GM12878 (cell line): ENCODE measurements at regions not wholly inside any gene's neighbourhood (a gene's known extent, or its start where the extent isn't known, plus 50 kb on each side); places are given as distances from the start of the nearest gene placed in this dataset.

ENCODE experiments used
- ATAC-seq: fragments of 200-7000 bp; cut with Tn5 transposase; 3 replicates; pipeline ENCODE4 v1.9.1; 2020; ENCODE audit warnings: mild to moderate bottlenecking, moderate library complexity
- BruUV-seq: library from RNA; stranded (reverse); fragments of 400-500 nt; replicated peaks from 2 replicates; lab custom pipeline; 2021; lab: Mats Ljungman, UMichigan
- CTCF ChIA-PET: fragments of 300-600 bp; sonication (Branson Sonifier 250); formaldehyde crosslinking; extraction: SDS; loops from one replicate; lab custom pipeline; 2021; ENCODE audit warnings: inconsistent platforms; lab: Yijun Ruan, JAX
- POLR2A ChIA-PET: fragments of 350-600 bp; formaldehyde crosslinking; extraction: SDS; loops from one replicate; lab custom pipeline; 2021; ENCODE audit warnings: inconsistent platforms; lab: Charles Lee
- RAD21 ChIA-PET: fragments of 300-600 bp; sonication (Branson Sonifier 250); formaldehyde crosslinking; loops from one replicate; lab custom pipeline; 2023; ENCODE audit warnings: antibody characterized with exemption; ENCODE audit not compliant: unreplicated experiment; lab: Charles Lee
- SMC1A ChIA-PET: fragments of 300-600 bp; sonication (Branson Sonifier 250); formaldehyde crosslinking; loops from one replicate; lab custom pipeline; 2023; ENCODE audit not compliant: unreplicated experiment, uncharacterized antibody; lab: Charles Lee
- DNase-seq: peaks from one replicate; pipeline ENCODE4 v3.0.0-alpha.2; 2011; ENCODE audit warnings: low read depth, low spot score
- FAIRE-seq: peaks from 3 replicates; lab custom pipeline; 2011; peaks lifted over from hg19 to GRCh38; lab: Jason Lieb, UNC
- H2AFZ ChIP-seq: 2 replicates; pipeline ENCODE4 v1.6.0; 2011; ENCODE audit warnings: low read depth, low read length, control low read depth; ENCODE audit not compliant: control insufficient read depth
- H3K27ac ChIP-seq: 2 replicates; pipeline ENCODE4 v1.5.1; 2011; ENCODE audit warnings: control low read depth; ENCODE audit not compliant: control insufficient read depth, insufficient read depth
- H3K27me3 ChIP-seq, 2 experiments: replicated peaks in 1 of 2; 2 replicates each; pipeline versions ENCODE4 v1.6.0 to v1.6.1; 2011; ENCODE audit warnings: low read length in 1 of 2; ENCODE audit not compliant: control insufficient read depth in 2 of 2, insufficient read depth in 2 of 2
- H3K36me3 ChIP-seq, 2 experiments: 2 replicates each; pipeline ENCODE4 v1.5.1; 2011; ENCODE audit warnings: low read length in 1 of 2; ENCODE audit not compliant: control insufficient read depth in 2 of 2, insufficient read depth in 2 of 2
- H3K4me1 ChIP-seq: 2 replicates; pipeline ENCODE4 v1.6.1; 2011; ENCODE audit warnings: mild to moderate bottlenecking, low read length, moderate library complexity, mixed read lengths; ENCODE audit not compliant: control insufficient read depth, insufficient read depth
- H3K4me2 ChIP-seq: 2 replicates; pipeline ENCODE4 v1.6.0; 2011; ENCODE audit warnings: control low read depth; ENCODE audit not compliant: control insufficient read depth, insufficient read depth
- H3K4me3 ChIP-seq: fragments of 200-600 bp; sonication (generic); 2 replicates; pipeline ENCODE4 v1.5.1; 2016
- H3K79me2 ChIP-seq: 2 replicates; pipeline ENCODE4 v1.6.0; 2011; ENCODE audit warnings: low read length; ENCODE audit not compliant: control insufficient read depth, insufficient read depth
- H3K9ac ChIP-seq: 2 replicates; pipeline ENCODE4 v1.8.0; 2011; ENCODE audit warnings: low read length, control low read depth, mixed read lengths; ENCODE audit not compliant: control insufficient read depth, insufficient read depth
- H3K9me3 ChIP-seq: replicated peaks from 3 replicates; pipeline ENCODE4 v1.5.1; 2011; ENCODE audit warnings: mild to moderate bottlenecking, low read length; ENCODE audit not compliant: control insufficient read depth, insufficient read depth
- H4K20me1 ChIP-seq: 2 replicates; pipeline ENCODE4 v1.6.0; 2011; ENCODE audit not compliant: control insufficient read depth, insufficient read depth
- CREB1 ChIP-seq: IDR thresholded peaks from 2 replicates; pipeline ENCODE4 v1.6.1; 2012; ENCODE audit warnings: low read depth, mild to moderate bottlenecking, inconsistent platforms
- CTCF ChIP-seq, 3 experiments: IDR thresholded peaks in 2 of 3; conservative IDR thresholded peaks in 1 of 3; 2 replicates each; pipeline ENCODE4 v1.5.1; 2011; ENCODE audit warnings: low read depth in 3 of 3, low read length in 3 of 3, mild to moderate bottlenecking in 3 of 3, control low read depth in 2 of 3, moderate library complexity in 2 of 3, inconsistent platforms in 1 of 3, mixed read lengths in 1 of 3; ENCODE audit not compliant: control insufficient read depth in 2 of 3, insufficient read depth in 1 of 3; ENCODE audit errors: extremely low read depth in 1 of 3
- CUX1 ChIP-seq: IDR thresholded peaks from 2 replicates; pipeline ENCODE4 v1.6.1; 2012; ENCODE audit warnings: improper control_type of control experiment, low read depth, low read length; ENCODE audit not compliant: insufficient replicate concordance
- EGR1 ChIP-seq, 2 experiments: IDR thresholded peaks; 1 replicate in 1 of 2; 2 replicates in 1 of 2; pipeline ENCODE4 v1.6.1; 2011 to 2012; ENCODE audit warnings: low read depth in 2 of 2, low read length in 2 of 2, borderline replicate concordance in 1 of 2, mild to moderate bottlenecking in 1 of 2, moderate library complexity in 1 of 2
- IKZF2 ChIP-seq, 2 experiments: fragments of 450-650 bp; IDR thresholded peaks; 2 replicates each; pipeline ENCODE4 v1.6.1; 2017; ENCODE audit warnings: mild to moderate bottlenecking in 2 of 2, moderate library complexity in 2 of 2
- JUND ChIP-seq: IDR thresholded peaks from 2 replicates; pipeline ENCODE4 v1.6.1; 2012; ENCODE audit warnings: low read depth, mild to moderate bottlenecking, low read length, improper control_type of control experiment, moderate library complexity
- KLF5 ChIP-seq: fragments of 450-650 bp; IDR thresholded peaks from 2 replicates; pipeline ENCODE4 v1.6.1; 2014; ENCODE audit warnings: mild to moderate bottlenecking; ENCODE audit not compliant: partially characterized antibody
- NFIC ChIP-seq: IDR thresholded peaks from 2 replicates; pipeline ENCODE4 v1.6.1; 2012; ENCODE audit warnings: low read depth, mild to moderate bottlenecking, inconsistent platforms, low read length, moderate library complexity
- POU2F2 ChIP-seq: IDR thresholded peaks from 3 replicates; pipeline ENCODE4 v1.6.1; 2011; ENCODE audit warnings: low read depth, mild to moderate bottlenecking, low read length, borderline replicate concordance
- RAD51 ChIP-seq: fragments of 450-650 bp; IDR thresholded peaks from 2 replicates; pipeline ENCODE4 v1.6.1; 2016; ENCODE audit warnings: moderate library complexity, mild to moderate bottlenecking, inconsistent platforms
- RB1 ChIP-seq: fragments of 450-650 bp; formaldehyde crosslinking; IDR thresholded peaks from 2 replicates; pipeline ENCODE4 v1.6.1; 2017; ENCODE audit warnings: mild to moderate bottlenecking, borderline replicate concordance
- STAT1 ChIP-seq: fragments of 450-650 bp; conservative IDR thresholded peaks from 2 replicates; pipeline ENCODE4 v1.6.1; 2014; ENCODE audit warnings: antibody characterized with exemption, mild to moderate bottlenecking
- TCF3 ChIP-seq: IDR thresholded peaks from 2 replicates; pipeline ENCODE4 v1.6.1; 2012; ENCODE audit warnings: low read depth, mild to moderate bottlenecking, low read length, borderline replicate concordance; ENCODE audit not compliant: insufficient read depth
- ZBTB11 ChIP-seq: fragments of 450-650 bp; formaldehyde crosslinking; IDR thresholded peaks from 2 replicates; pipeline ENCODE4 v1.5.0; 2022; ENCODE audit warnings: mild to moderate bottlenecking, missing genetic modification characterization
- WGBS: methylation state at CpG from one replicate; pipeline ENCODE4 v1.1.6; 2016; ENCODE audit warnings: low lambda C conversion rate; ENCODE audit not compliant: insufficient replicate concordance, insufficient coverage; ENCODE audit errors: missing lambda C conversion rate; 5-methylcytosine and 5-hydroxymethylcytosine counted together
- in situ Hi-C: fragments of 300-500 bp; cut with MboI; formaldehyde crosslinking; loops from 9 replicates; pipeline ENCODE4 v1.14.3; 2018; ENCODE audit warnings: mixed read lengths
- intact Hi-C: fragments of 100-400 bp; cut with micrococcal nuclease; formaldehyde crosslinking; loops from one replicate; pipeline ENCODE4 v1.14.2; 2022; ENCODE audit not compliant: unreplicated experiment

- POLR2A ChIA-PET, result interaction anchor here (0.6 kb wide), 1 partner anchor 1513 kb away, joined by 3 read pairs; no protein-coding TSS in a partner anchor
- Histone ChIP-seq H3K4me2 (no peak overlapping the region), H3K9ac (no peak overlapping the region), H3K4me1 (no peaks in the 10 kb centered on the region), H3K27ac (no peak overlapping the region), H3K4me3 (no peak overlapping the region), H2AFZ (no peak overlapping the region), H3K36me3 (no peaks in the 10 kb centered on the region), H4K20me1 (no peaks in the 10 kb centered on the region), H3K79me2 (no peaks in the 10 kb centered on the region), H3K9me3 (no peaks in the 10 kb centered on the region), H3K27me3 (no peaks in the 10 kb centered on the region)
- no peak for ATAC-seq
- 5% methylated on average over 3 of the region's 3 CpGs for WGBS
- in situ Hi-C loops (no loop called here), intact Hi-C loops (no loop called here)
- SMC1A ChIA-PET, result no interaction called here
- no peak for FAIRE-seq
- BruUV-seq, result no TSS peak
- RAD21 ChIA-PET, result no interaction called here
- CTCF ChIA-PET, result no interaction called here
- DNase-seq, result no peak
- TF ChIP-seq CUX1 (no peak), RB1 (no peak), POU2F2 (no peak), ZBTB11 (CRISPR knock-in tag) (no peak), IKZF2 (IDR thresholded peaks at IDR 0.05) (no peak), JUND (no peak), CREB1 (no peak), CTCF (IDR thresholded peaks at IDR 0.05 in 2 of 3, conservative IDR thresholded peaks at IDR 0.05 in 1 of 3; ENCODE audit: control insufficient read depth in 2 of 3, extremely low read depth in 1 of 3, insufficient read depth in 1 of 3, low read depth in 3 of 3, low read length in 3 of 3) (no peak), STAT1 (no peak), TCF3 (no peak), EGR1 (IDR thresholded peaks at IDR 0.05; ENCODE audit: borderline replicate concordance in 1 of 2, low read depth in 2 of 2, low read length in 2 of 2) (no peak), RAD51 (no peak), KLF5 (no peak), NFIC (no peak)
Observed at GRCh38 chrX:98067611-98068010, 1183.9 kb downstream of the RPA4 start.
